ENCODE measurements at regions not wholly inside any gene's neighbourhood (a gene's known extent, or its start where the extent isn't known, plus 50 kb on each side); places are given as distances from the start of the nearest gene placed in this dataset.

DNA sequence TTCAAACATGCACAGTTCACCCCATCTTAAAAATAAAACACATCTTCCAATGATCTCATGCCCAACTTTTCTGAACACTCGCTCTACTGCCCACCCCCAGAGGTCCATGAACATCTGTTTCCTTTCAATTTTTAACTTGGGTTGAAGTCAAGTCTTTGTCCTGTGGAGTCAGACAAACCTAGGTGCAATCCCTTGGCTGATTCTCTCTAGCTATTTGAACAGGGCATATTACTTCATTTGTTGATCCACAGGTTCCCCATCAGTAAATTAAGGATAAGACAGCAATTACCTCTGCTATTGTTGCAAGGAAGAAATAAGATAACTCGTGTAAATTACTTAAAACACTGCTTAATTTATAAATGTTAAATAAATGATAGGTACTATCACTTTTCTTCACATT is 180.1 kb downstream of the CNTN3 start:
- TF ChIP-seq, protein P1, sequence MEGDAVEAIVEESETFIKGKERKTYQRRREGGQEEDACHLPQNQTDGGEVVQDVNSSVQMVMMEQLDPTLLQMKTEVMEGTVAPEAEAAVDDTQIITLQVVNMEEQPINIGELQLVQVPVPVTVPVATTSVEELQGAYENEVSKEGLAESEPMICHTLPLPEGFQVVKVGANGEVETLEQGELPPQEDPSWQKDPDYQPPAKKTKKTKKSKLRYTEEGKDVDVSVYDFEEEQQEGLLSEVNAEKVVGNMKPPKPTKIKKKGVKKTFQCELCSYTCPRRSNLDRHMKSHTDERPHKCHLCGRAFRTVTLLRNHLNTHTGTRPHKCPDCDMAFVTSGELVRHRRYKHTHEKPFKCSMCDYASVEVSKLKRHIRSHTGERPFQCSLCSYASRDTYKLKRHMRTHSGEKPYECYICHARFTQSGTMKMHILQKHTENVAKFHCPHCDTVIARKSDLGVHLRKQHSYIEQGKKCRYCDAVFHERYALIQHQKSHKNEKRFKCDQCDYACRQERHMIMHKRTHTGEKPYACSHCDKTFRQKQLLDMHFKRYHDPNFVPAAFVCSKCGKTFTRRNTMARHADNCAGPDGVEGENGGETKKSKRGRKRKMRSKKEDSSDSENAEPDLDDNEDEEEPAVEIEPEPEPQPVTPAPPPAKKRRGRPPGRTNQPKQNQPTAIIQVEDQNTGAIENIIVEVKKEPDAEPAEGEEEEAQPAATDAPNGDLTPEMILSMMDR (conservative IDR thresholded peaks at IDR 0.05): no peak
- no peak for TF ChIP-seq EZH2 (IDR thresholded peaks at IDR 0.05; ENCODE audit: low read depth)

Data from PC-9 (cell line).